WTC11 (cell line): ENCODE measurements at regions not wholly inside any gene's neighbourhood (a gene's known extent, or its start where the extent isn't known, plus 50 kb on each side); places are given as distances from the start of the nearest gene placed in this dataset.

ENCODE experiments used
- CREM ChIP-seq: sonication (generic); formaldehyde crosslinking; IDR thresholded peaks from 2 replicates; pipeline ENCODE4 v1.8.1; 2022; ENCODE audit warnings: mild to moderate bottlenecking, missing genetic modification reagents, moderate library complexity
- EMX1 ChIP-seq: fragments of 250-450 bp; sonication (Bioruptor Pico); IDR thresholded peaks from 2 replicates; pipeline ENCODE4 v1.8.0; 2021; ENCODE audit warnings: mild to moderate bottlenecking
- ESRRA ChIP-seq: sonication (generic); formaldehyde crosslinking; IDR thresholded peaks from 2 replicates; pipeline ENCODE4 v1.8.1; 2022; ENCODE audit warnings: mild to moderate bottlenecking, missing genetic modification reagents, borderline replicate concordance
- NFATC4 ChIP-seq: fragments of 250-450 bp; sonication (Bioruptor Pico); IDR thresholded peaks from 2 replicates; pipeline ENCODE4 v1.9.0; 2021; ENCODE audit warnings: mild to moderate bottlenecking
- TF ChIP-seq, protein P1 (sequence below): fragments of 200-600 bp; IDR thresholded peaks from 2 replicates; pipeline ENCODE4 v1.8.0; 2022; ENCODE audit warnings: antibody characterized with exemption

DNA sequence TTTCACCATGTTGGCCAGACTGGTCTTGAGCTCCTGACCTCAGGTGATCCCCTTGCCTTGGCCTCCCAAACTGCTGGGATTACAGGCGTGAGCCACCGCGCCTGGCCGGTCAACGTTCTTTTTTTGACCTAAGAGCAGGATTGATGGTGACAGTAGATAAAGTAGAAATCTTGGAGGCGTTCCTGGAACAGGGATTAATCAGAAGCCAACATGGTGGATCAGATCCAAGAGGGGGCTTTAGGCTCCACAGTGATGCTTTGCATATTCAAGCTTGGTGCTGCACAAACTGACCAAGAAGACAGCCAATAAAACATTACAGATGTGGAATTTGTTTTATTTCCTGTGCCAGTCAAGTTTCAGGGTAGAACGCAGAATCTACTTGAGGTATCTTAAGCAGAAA lies 271.2 kb downstream of the FGF9 start:
- TF ChIP-seq, protein P1, sequence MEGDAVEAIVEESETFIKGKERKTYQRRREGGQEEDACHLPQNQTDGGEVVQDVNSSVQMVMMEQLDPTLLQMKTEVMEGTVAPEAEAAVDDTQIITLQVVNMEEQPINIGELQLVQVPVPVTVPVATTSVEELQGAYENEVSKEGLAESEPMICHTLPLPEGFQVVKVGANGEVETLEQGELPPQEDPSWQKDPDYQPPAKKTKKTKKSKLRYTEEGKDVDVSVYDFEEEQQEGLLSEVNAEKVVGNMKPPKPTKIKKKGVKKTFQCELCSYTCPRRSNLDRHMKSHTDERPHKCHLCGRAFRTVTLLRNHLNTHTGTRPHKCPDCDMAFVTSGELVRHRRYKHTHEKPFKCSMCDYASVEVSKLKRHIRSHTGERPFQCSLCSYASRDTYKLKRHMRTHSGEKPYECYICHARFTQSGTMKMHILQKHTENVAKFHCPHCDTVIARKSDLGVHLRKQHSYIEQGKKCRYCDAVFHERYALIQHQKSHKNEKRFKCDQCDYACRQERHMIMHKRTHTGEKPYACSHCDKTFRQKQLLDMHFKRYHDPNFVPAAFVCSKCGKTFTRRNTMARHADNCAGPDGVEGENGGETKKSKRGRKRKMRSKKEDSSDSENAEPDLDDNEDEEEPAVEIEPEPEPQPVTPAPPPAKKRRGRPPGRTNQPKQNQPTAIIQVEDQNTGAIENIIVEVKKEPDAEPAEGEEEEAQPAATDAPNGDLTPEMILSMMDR, result no peak
- TF ChIP-seq CREM, result no peak
- no peak for TF ChIP-seq ESRRA (CRISPR knock-in tag)
- no peak for TF ChIP-seq NFATC4 (CRISPR knock-in tag)
- no peak for TF ChIP-seq EMX1
